ENCODE measurements at regions not wholly inside any gene's neighbourhood (a gene's known extent, or its start where the extent isn't known, plus 50 kb on each side); places are given as distances from the start of the nearest gene placed in this dataset.

DNA sequence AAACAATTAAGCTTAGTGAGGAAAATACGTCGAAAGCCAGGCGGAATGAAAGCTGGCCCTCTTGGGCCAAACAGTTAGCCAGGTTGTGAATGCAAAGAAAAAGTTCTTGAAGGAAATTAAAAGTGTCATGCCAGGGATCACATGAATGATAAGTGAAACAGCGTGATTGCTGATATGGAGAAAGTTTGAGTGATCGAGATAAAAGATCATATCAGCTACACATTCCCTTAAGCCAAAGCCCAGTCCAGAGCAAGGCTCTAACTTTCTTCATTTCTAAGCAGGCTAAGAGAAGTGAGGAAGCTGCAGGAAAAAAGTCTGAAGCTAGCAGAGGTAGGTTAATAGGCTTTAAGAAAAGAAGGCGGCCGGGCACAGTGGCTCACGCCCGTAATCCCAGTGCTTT lies 254.0 kb downstream of the EFNB2 start:
- Histone ChIP-seq H3K36me3 (ENCODE audit: control insufficient read depth in 2 of 2, insufficient read depth in 2 of 2, low read length in 2 of 2) (no peaks in the 10 kb centered on the region), H3K27me3 (ENCODE audit: control insufficient read depth in 1 of 2, insufficient read depth in 2 of 2, low read length in 2 of 2) (no peaks in the 10 kb centered on the region), H3K4me3 (ENCODE audit: low read length in 2 of 2) (no peak overlapping the region), H3K9me3 (ENCODE audit: control insufficient read depth in 2 of 2, low read length in 2 of 2) (peaks cover 0 to 3% of the 10 kb centered on the region in 2 donors), H3K9ac (ENCODE audit: low read length in 2 of 2) (no peak overlapping the region), H3K4me1 (ENCODE audit: control insufficient read depth, insufficient read depth, low read length) (no peaks in the 10 kb centered on the region), H3K27ac (ENCODE audit: low read length) (no peak overlapping the region)

- Histone ChIP-seq H3K4me1 (ENCODE audit: control insufficient read depth, insufficient read depth, low read length) (no peaks in the 10 kb centered on the region), H3K27me3 (ENCODE audit: control insufficient read depth in 1 of 2, insufficient read depth in 2 of 2, low read length in 2 of 2) (no peaks in the 10 kb centered on the region), H3K9ac (ENCODE audit: low read length in 2 of 2) (no peak overlapping the region), H3K36me3 (ENCODE audit: control insufficient read depth in 2 of 2, insufficient read depth in 2 of 2, low read length in 2 of 2) (no peaks in the 10 kb centered on the region), H3K27ac (ENCODE audit: low read length) (no peak overlapping the region), H3K4me3 (ENCODE audit: low read length in 2 of 2) (peak overlapping the region in 1 of 2 donors; percentile 3), H3K9me3 (ENCODE audit: control insufficient read depth in 2 of 2, low read length in 2 of 2) (peaks cover 0 to 3% of the 10 kb centered on the region in 2 donors)
These were observed 257.8 kb downstream of the EFNB2 start for GRCh38 chr13:106277484-106278154.

DNA sequence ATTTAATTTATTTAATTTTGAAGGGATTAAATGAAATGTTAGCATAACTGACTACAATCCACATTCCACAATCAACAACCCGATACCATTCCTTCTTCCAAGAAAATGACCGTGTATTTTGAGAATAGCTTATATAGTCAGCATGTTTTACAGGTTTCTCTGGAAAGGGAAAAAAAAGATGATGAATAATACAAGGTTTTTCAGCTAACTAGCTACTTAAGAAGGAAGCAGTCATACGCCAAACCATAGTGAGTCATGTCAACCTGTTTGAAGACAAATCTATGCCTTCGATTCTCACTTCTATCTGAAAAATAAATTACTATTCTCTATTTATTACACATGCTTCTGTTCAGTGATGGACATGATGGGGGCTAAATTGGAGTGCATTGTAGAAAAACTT lies 258.6 kb downstream of the EFNB2 start:
- H3K27ac ChIP-seq (ENCODE audit: low read length) = no peak overlapping the region
- H3K27me3 ChIP-seq (ENCODE audit: control insufficient read depth in 1 of 2, insufficient read depth in 2 of 2, low read length in 2 of 2) = no peaks in the 10 kb centered on the region
- H3K4me1 ChIP-seq (ENCODE audit: control insufficient read depth, insufficient read depth, low read length) = no peaks in the 10 kb centered on the region
- H3K4me3 ChIP-seq (ENCODE audit: low read length in 2 of 2) = no peak overlapping the region
- H3K36me3 ChIP-seq (ENCODE audit: control insufficient read depth in 2 of 2, insufficient read depth in 2 of 2, low read length in 2 of 2) = no peaks in the 10 kb centered on the region
- no peak overlapping the region for H3K9ac ChIP-seq (ENCODE audit: low read length in 2 of 2)
- no peaks in the 10 kb centered on the region for H3K9me3 ChIP-seq (ENCODE audit: control insufficient read depth in 2 of 2, low read length in 2 of 2)

DNA sequence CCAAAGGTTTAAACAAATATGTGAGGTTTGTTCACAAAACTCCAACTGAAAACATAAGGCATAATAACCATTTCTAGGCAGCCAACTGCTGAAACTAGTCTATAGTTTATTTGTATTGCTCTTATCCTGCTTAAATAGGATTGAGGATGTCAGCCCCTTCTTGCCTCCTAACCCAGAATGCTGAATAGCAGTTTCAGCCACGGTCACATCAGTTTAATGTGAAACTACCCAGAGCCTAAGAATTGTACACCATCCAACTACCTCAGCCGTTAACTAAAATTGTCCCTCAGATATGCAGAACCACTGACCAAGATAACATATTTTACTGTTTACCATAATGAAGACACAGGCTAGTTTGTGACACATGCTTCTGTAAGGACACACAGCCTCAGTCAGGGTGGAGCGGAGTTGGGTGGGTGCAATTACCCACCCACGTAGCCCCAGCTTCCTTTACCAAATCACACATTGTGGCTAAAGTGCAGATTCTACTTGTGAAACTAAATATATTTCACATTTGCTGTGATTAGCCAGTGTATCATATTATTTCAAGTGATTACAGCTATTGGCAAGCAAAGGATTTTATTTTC lies 259.9 kb downstream of the EFNB2 start:
- no peaks in the 10 kb centered on the region for H3K27me3 ChIP-seq (ENCODE audit: control insufficient read depth in 1 of 2, insufficient read depth in 2 of 2, low read length in 2 of 2)
- H3K9me3 ChIP-seq (ENCODE audit: control insufficient read depth in 2 of 2, low read length in 2 of 2) = no peaks in the 10 kb centered on the region
- H3K36me3 ChIP-seq (ENCODE audit: control insufficient read depth in 2 of 2, insufficient read depth in 2 of 2, low read length in 2 of 2) = no peaks in the 10 kb centered on the region
- H3K27ac ChIP-seq (ENCODE audit: low read length) = no peak overlapping the region
- no peaks in the 10 kb centered on the region for H3K4me1 ChIP-seq (ENCODE audit: control insufficient read depth, insufficient read depth, low read length)
- no peak overlapping the region for H3K4me3 ChIP-seq (ENCODE audit: low read length in 2 of 2)
- no peak overlapping the region for H3K9ac ChIP-seq (ENCODE audit: low read length in 2 of 2)

GRCh38 chr13:106274551-106275203 lies 260.8 kb downstream of the EFNB2 start:
- H3K4me1 ChIP-seq (ENCODE audit: control insufficient read depth, insufficient read depth, low read length) = no peaks in the 10 kb centered on the region
- no peak overlapping the region for H3K9ac ChIP-seq (ENCODE audit: low read length in 2 of 2)
- H3K27me3 ChIP-seq (ENCODE audit: control insufficient read depth in 1 of 2, insufficient read depth in 2 of 2, low read length in 2 of 2) = no peaks in the 10 kb centered on the region
- no peak overlapping the region for H3K27ac ChIP-seq (ENCODE audit: low read length)
- no peaks in the 10 kb centered on the region for H3K9me3 ChIP-seq (ENCODE audit: control insufficient read depth in 2 of 2, low read length in 2 of 2)
- H3K4me3 ChIP-seq (ENCODE audit: low read length in 2 of 2) = no peak overlapping the region
- H3K36me3 ChIP-seq (ENCODE audit: control insufficient read depth in 2 of 2, insufficient read depth in 2 of 2, low read length in 2 of 2) = no peaks in the 10 kb centered on the region

DNA sequence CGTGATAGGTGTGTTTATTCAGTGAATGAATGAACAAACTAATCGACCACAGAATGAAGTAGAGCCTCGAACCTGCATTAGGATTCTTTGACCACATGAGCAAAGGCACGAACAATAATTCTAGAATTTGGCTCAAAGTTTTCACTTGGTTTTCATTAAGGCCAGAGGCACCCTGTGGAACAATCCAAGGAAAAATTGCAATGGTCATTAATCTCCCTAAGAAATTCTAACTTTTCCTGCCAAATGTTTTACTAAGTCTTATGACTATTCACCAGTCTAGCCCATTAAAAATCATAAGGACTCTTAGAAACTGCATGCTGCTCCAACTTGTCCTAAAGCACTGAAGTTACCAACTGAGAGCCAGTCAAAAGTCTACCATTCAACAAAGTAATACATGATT lies 271.7 kb downstream of the EFNB2 start:
- H3K4me1 ChIP-seq (ENCODE audit: control insufficient read depth, insufficient read depth, low read length) = no peaks in the 10 kb centered on the region
- H3K27ac ChIP-seq (ENCODE audit: low read length) = no peak overlapping the region
- peaks cover 0 to 5% of the 10 kb centered on the region in 2 donors for H3K9me3 ChIP-seq (ENCODE audit: control insufficient read depth in 2 of 2, low read length in 2 of 2)
- H3K9ac ChIP-seq (ENCODE audit: low read length in 2 of 2) = no peak overlapping the region
- H3K27me3 ChIP-seq (ENCODE audit: control insufficient read depth in 1 of 2, insufficient read depth in 2 of 2, low read length in 2 of 2) = no peaks in the 10 kb centered on the region
- H3K36me3 ChIP-seq (ENCODE audit: control insufficient read depth in 2 of 2, insufficient read depth in 2 of 2, low read length in 2 of 2) = no peaks in the 10 kb centered on the region
- no peak overlapping the region for H3K4me3 ChIP-seq (ENCODE audit: low read length in 2 of 2)

- Histone ChIP-seq H3K36me3 (ENCODE audit: control insufficient read depth in 2 of 2, insufficient read depth in 2 of 2, low read length in 2 of 2) (no peaks in the 10 kb centered on the region), H3K27me3 (ENCODE audit: control insufficient read depth in 1 of 2, insufficient read depth in 2 of 2, low read length in 2 of 2) (no peaks in the 10 kb centered on the region), H3K4me3 (ENCODE audit: low read length in 2 of 2) (no peak overlapping the region), H3K9ac (ENCODE audit: low read length in 2 of 2) (no peak overlapping the region), H3K9me3 (ENCODE audit: control insufficient read depth in 2 of 2, low read length in 2 of 2) (peaks cover 0 to 5% of the 10 kb centered on the region in 2 donors), H3K4me1 (ENCODE audit: control insufficient read depth, insufficient read depth, low read length) (no peaks in the 10 kb centered on the region), H3K27ac (ENCODE audit: low read length) (no peak overlapping the region)
These were observed 272.6 kb downstream of the EFNB2 start for GRCh38 chr13:106262886-106263285.

- Histone ChIP-seq H3K27ac (ENCODE audit: low read length) (no peak overlapping the region), H3K27me3 (ENCODE audit: control insufficient read depth in 1 of 2, insufficient read depth in 2 of 2, low read length in 2 of 2) (no peaks in the 10 kb centered on the region), H3K4me1 (ENCODE audit: control insufficient read depth, insufficient read depth, low read length) (no peaks in the 10 kb centered on the region), H3K9ac (ENCODE audit: low read length in 2 of 2) (no peak overlapping the region), H3K36me3 (ENCODE audit: control insufficient read depth in 2 of 2, insufficient read depth in 2 of 2, low read length in 2 of 2) (no peaks in the 10 kb centered on the region), H3K4me3 (ENCODE audit: low read length in 2 of 2) (no peak overlapping the region), H3K9me3 (ENCODE audit: control insufficient read depth in 2 of 2, low read length in 2 of 2) (peaks cover 0 to 5% of the 10 kb centered on the region in 2 donors)
These were observed 274.0 kb downstream of the EFNB2 start for GRCh38 chr13:106261450-106261849.

DNA sequence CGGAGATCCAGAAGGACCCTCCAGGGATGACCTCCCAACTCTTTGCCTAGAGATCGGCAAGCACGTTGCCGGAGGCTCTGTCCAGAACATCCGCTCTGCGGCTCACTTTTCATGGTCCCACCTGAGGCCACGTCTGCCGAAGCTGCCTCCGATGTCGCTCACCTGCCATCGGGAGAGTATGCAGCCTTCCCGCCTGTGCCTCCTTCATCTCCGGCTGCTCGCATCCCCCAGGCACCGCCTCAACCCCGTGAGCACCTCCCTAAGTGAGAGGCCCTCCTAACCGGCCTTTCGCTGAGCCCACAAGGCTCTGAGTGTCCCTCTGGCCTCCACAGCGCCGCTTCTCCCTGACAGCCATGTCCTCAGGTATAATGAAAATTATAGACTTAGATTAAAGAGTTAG lies 275.1 kb downstream of the EFNB2 start:
- peaks cover 0 to 5% of the 10 kb centered on the region in 2 donors for H3K9me3 ChIP-seq (ENCODE audit: control insufficient read depth in 2 of 2, low read length in 2 of 2)
- no peak overlapping the region for H3K4me3 ChIP-seq (ENCODE audit: low read length in 2 of 2)
- no peaks in the 10 kb centered on the region for H3K27me3 ChIP-seq (ENCODE audit: control insufficient read depth in 1 of 2, insufficient read depth in 2 of 2, low read length in 2 of 2)
- no peaks in the 10 kb centered on the region for H3K36me3 ChIP-seq (ENCODE audit: control insufficient read depth in 2 of 2, insufficient read depth in 2 of 2, low read length in 2 of 2)
- no peak overlapping the region for H3K27ac ChIP-seq (ENCODE audit: low read length)
- no peaks in the 10 kb centered on the region for H3K4me1 ChIP-seq (ENCODE audit: control insufficient read depth, insufficient read depth, low read length)
- H3K9ac ChIP-seq (ENCODE audit: low read length in 2 of 2) = no peak overlapping the region

GRCh38 chr13:106259928-106260327 lies 275.5 kb downstream of the EFNB2 start:
- Histone ChIP-seq H3K4me1 (ENCODE audit: control insufficient read depth, insufficient read depth, low read length) (no peaks in the 10 kb centered on the region), H3K27me3 (ENCODE audit: control insufficient read depth in 1 of 2, insufficient read depth in 2 of 2, low read length in 2 of 2) (no peaks in the 10 kb centered on the region), H3K9me3 (ENCODE audit: control insufficient read depth in 2 of 2, low read length in 2 of 2) (peaks cover 0 to 5% of the 10 kb centered on the region in 2 donors), H3K27ac (ENCODE audit: low read length) (no peak overlapping the region), H3K36me3 (ENCODE audit: control insufficient read depth in 2 of 2, insufficient read depth in 2 of 2, low read length in 2 of 2) (no peaks in the 10 kb centered on the region), H3K9ac (ENCODE audit: low read length in 2 of 2) (no peak overlapping the region), H3K4me3 (ENCODE audit: low read length in 2 of 2) (no peak overlapping the region)

DNA sequence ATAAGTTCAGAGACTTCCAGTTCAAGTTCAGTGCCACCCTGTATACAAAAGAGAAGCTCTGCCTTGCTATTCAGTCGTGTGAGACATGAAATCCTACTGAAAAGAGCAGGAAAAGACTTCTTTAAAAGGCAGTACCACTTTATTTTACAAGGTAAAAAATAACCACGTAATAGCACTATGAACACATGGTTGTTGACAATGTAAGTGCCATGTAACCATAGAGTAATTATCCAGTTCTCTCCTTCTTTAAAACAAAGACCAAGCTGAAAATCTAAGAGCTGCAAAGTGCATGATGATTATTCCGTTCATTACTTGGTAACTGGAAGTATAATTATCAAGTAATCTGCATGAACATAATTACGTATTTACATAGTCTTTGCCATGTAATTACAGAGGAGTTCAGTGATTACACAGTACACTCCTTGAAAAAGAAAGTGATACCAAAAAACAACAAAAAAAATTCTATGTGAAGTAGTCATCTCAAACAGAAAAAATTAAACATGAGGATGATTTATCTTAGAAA lies 288.7 kb downstream of the EFNB2 start:
- Histone ChIP-seq H3K27me3 (ENCODE audit: control insufficient read depth in 1 of 2, insufficient read depth in 2 of 2, low read length in 2 of 2) (no peaks in the 10 kb centered on the region), H3K9me3 (ENCODE audit: control insufficient read depth in 2 of 2, low read length in 2 of 2) (no peaks in the 10 kb centered on the region), H3K4me1 (ENCODE audit: control insufficient read depth, insufficient read depth, low read length) (no peaks in the 10 kb centered on the region), H3K4me3 (ENCODE audit: low read length in 2 of 2) (no peak overlapping the region), H3K36me3 (ENCODE audit: control insufficient read depth in 2 of 2, insufficient read depth in 2 of 2, low read length in 2 of 2) (no peaks in the 10 kb centered on the region), H3K9ac (ENCODE audit: low read length in 2 of 2) (no peak overlapping the region), H3K27ac (ENCODE audit: low read length) (no peak overlapping the region)
